Activated naive CD8-positive, alpha-beta T cell (primary cell): ENCODE measurements at regions not wholly inside any gene's neighbourhood (a gene's known extent, or its start where the extent isn't known, plus 50 kb on each side); places are given as distances from the start of the nearest gene placed in this dataset.

ENCODE experiments used
- H3K27ac Mint-ChIP-seq: one replicate; pipeline ENCODE4 v1.8.0; 2021; ENCODE audit warnings: mixed read lengths
- H3K27me3 Mint-ChIP-seq: one replicate; pipeline ENCODE4 v1.8.0; 2021; ENCODE audit warnings: mixed read lengths
- H3K36me3 Mint-ChIP-seq: one replicate; pipeline ENCODE4 v1.8.0; 2021; ENCODE audit warnings: mixed read lengths
- H3K4me1 Mint-ChIP-seq: one replicate; pipeline ENCODE4 v1.8.0; 2021; ENCODE audit warnings: low read depth, mixed read lengths
- H3K4me3 Mint-ChIP-seq: one replicate; pipeline ENCODE4 v1.8.0; 2021; ENCODE audit warnings: mild to moderate bottlenecking, mixed read lengths
- H3K9me3 Mint-ChIP-seq: one replicate; pipeline ENCODE4 v1.8.0; 2021; ENCODE audit warnings: low read depth, mixed read lengths

DNA sequence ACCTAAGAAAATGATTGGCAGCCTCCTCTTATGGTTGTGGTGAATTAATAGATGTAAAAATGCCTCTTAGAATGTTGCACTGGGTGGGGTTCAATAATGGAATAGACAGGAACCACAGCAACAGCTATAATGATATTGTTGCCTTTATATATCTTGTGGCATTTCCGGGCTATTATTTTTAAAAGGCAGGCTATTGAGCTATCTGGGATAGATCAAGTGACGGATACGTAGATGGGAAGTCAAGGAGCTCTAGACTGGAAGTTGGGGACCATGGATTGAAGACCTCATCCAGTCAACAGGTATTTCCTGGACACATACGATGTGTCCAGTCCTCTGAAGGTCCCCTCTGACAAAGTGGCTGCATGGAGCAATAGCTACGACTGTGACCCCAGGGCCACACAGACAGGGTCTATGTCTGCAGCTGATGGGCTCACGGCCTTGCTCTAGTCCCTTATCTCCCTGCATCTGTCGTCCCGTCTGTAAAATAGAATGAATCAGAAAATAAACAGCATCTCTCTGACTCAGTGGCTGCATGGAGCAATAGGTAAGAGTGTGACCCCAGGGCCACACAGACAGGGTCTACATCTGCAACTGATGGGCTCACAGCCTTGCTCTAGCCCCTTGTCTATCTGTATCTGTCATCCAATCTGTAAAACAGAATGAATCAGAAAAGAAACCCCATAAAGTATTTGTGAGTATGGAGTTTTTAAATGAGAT is 117.7 kb upstream of the FOXF1 start:
- no peaks in the 10 kb centered on the region for H3K4me1 Mint-ChIP-seq
- H3K36me3 Mint-ChIP-seq: no peaks in the 10 kb centered on the region
- H3K4me3 Mint-ChIP-seq: no peak overlapping the region
- peaks cover 6% of the 10 kb centered on the region for H3K27me3 Mint-ChIP-seq
- H3K9me3 Mint-ChIP-seq: no peaks in the 10 kb centered on the region
- H3K27ac Mint-ChIP-seq: no peak overlapping the region

DNA sequence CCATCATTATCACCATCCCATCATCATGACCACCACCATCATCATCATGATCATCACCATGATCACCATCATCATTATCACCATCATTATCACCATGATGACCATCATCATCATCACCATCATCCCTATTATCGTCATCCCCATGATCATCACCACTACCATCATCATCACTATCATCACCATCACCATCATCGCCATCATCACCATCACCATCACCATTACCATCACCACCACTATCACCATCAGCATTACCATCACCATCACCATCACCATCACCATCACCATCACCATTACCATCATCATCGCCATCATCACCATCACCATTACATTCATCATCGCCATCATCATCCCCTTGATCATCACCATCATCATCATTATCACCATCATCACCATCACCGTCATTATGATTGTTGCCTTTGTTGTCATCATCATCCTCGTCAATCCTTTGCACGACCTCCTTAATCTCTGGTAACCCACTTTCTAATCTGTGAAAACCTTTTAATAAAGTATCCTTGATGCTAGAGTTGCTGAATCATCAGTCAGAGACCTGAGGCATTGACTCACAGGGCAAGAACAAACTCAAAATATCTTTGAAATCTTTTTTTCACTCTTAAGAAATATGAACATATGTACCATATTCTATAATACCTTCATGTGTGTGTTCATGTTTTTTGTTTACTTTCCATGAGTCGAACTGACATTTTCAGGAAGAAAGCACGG is 116.3 kb upstream of the FOXF1 start:
- H3K9me3 Mint-ChIP-seq: no peaks in the 10 kb centered on the region
- H3K36me3 Mint-ChIP-seq: no peaks in the 10 kb centered on the region
- peaks cover 6% of the 10 kb centered on the region for H3K27me3 Mint-ChIP-seq
- H3K4me1 Mint-ChIP-seq: no peaks in the 10 kb centered on the region
- H3K4me3 Mint-ChIP-seq: no peak overlapping the region
- no peak overlapping the region for H3K27ac Mint-ChIP-seq

DNA sequence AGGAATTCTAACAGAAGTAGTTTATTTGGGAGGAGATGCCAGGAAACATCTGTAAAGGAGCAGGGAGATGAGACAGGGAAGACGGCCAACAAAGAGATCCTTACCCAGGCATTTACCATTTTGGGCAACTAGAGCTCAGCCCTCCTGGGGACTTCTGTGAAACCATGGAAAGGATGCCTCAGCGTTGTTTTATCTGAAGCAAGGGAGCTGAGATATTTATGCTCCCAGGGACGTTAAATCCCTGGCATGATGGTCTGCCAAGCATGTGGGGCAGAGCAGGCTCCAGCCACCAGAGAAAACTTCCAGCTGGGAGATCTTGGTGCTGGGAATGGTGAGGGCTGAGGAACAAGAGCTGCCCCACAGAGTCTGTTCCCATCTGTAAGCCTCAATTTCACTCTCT is 114.8 kb upstream of the FOXF1 start:
- no peaks in the 10 kb centered on the region for H3K36me3 Mint-ChIP-seq
- H3K4me1 Mint-ChIP-seq: no peaks in the 10 kb centered on the region
- peaks cover 4% of the 10 kb centered on the region for H3K27me3 Mint-ChIP-seq
- H3K4me3 Mint-ChIP-seq: no peak overlapping the region
- H3K27ac Mint-ChIP-seq: no peak overlapping the region
- no peaks in the 10 kb centered on the region for H3K9me3 Mint-ChIP-seq

DNA sequence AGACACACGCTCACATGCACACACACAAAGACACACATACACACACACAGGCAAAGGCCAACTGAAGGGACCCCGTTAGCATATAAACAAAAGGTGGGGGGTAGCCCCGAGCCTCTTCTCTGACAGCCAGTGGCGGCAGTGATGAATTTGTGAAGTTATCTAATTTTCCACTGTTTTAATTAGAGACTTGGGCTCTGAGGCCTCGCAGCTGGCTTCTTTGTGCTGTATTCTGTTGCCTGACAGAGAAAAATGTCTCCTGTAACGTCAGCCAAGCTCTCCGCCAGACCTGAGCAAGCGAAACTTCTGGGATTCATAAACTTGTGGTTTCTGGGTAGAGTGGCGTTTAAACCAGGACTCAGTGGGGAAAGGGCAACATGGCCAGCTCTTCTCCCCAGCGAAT is 113.9 kb upstream of the FOXF1 start:
- Mint-ChIP-seq H3K36me3 (no peaks in the 10 kb centered on the region), H3K27ac (no peak overlapping the region), H3K9me3 (no peaks in the 10 kb centered on the region), H3K4me3 (no peak overlapping the region), H3K27me3 (peaks cover 1% of the 10 kb centered on the region), H3K4me1 (no peaks in the 10 kb centered on the region)

DNA sequence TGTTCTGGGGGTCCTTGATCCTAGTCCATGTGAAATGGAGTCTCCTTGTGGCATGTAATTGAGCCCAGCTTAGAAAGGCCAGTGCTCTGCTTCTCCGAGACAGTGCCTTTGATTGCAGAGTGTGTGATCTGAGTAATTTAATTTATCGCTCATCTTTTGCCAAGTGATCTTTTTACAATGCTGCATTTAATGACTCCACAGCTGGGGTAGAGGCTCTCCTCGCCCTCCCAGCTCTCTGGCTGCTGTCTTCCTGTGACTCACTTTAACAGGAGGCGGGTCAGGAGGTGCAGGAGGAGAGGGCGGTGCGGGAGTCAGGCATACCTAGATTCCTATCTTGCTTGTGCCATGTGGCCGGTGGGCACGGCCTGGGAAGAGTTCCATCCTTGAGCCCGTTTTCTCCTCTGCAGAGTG is 113.4 kb upstream of the FOXF1 start:
- H3K27ac Mint-ChIP-seq: no peak overlapping the region
- H3K36me3 Mint-ChIP-seq: no peaks in the 10 kb centered on the region
- no peaks in the 10 kb centered on the region for H3K9me3 Mint-ChIP-seq
- H3K4me1 Mint-ChIP-seq: no peaks in the 10 kb centered on the region
- H3K4me3 Mint-ChIP-seq: no peak overlapping the region
- peaks cover 5% of the 10 kb centered on the region for H3K27me3 Mint-ChIP-seq

DNA sequence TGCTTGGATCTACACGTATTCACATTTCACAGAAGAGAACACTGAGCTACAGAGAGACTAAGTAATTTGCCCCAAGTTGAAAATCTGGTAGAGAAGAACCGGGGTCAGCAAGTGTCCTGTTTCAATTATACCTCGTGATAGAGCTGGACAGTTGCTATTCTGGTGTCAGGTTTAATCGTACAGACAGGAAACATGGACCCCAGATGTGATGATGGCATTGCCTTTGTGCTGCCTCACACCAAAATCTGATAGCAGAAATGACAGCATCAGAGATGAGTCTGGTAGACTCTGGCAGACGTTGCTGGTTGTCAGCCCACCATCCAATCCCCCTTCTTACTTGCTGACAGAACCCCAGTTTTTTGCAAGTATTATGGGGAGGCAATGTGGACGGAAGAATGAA is 112.1 kb upstream of the FOXF1 start:
- no peak overlapping the region for H3K4me3 Mint-ChIP-seq
- H3K4me1 Mint-ChIP-seq: no peaks in the 10 kb centered on the region
- H3K27me3 Mint-ChIP-seq: peaks cover 5% of the 10 kb centered on the region

DNA sequence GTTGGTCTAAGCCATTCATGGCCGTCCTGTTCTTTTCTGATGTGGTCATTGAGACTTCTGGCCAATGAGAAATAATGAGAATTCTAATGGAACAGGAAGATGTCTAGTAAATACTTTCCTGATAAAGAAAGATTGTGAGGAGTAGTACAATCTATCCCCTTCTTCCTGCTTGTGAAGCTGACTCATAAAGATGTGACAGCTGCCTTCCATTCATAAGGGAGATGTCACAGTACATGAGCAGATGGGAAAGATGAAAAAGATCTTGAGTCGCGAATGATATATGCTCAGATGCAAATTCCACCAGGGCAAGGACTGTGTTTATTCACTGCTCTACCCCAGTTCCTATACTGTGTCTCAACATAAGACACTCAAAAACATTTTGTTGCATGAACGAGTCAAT is 111.7 kb upstream of the FOXF1 start:
- H3K36me3 Mint-ChIP-seq: no peaks in the 10 kb centered on the region
- H3K4me3 Mint-ChIP-seq: no peak overlapping the region
- no peaks in the 10 kb centered on the region for H3K9me3 Mint-ChIP-seq
- H3K27me3 Mint-ChIP-seq: peaks cover 5% of the 10 kb centered on the region
- H3K4me1 Mint-ChIP-seq: no peaks in the 10 kb centered on the region
- H3K27ac Mint-ChIP-seq: no peak overlapping the region

More for the DNA sequence above, 112.1 kb upstream of the FOXF1 start:
- H3K9me3 Mint-ChIP-seq: no peaks in the 10 kb centered on the region
- no peak overlapping the region for H3K27ac Mint-ChIP-seq
- H3K36me3 Mint-ChIP-seq: no peaks in the 10 kb centered on the region

DNA sequence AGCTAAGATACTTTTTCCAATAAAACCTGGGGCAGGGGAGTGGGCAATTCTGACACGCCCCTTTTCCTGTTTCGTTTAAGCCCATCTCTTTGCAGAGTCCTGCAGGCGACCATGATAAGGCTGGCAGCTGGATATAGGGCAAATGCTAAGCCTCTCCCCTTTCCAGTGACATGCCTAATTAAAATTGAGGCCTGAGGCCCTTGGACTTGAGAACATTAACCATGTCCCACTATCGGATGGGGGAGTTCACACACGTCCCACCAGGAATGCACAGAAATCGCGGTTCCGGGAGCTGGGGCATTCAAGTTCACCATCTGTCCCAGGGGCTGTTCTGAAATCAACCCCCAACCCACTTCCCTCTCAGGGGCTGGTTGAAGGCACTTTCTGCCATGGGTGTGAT is 109.2 kb upstream of the FOXF1 start:
- Mint-ChIP-seq H3K27me3 (peaks cover 10% of the 10 kb centered on the region), H3K4me1 (no peaks in the 10 kb centered on the region), H3K27ac (no peak overlapping the region), H3K4me3 (no peak overlapping the region), H3K36me3 (no peaks in the 10 kb centered on the region), H3K9me3 (no peaks in the 10 kb centered on the region)

DNA sequence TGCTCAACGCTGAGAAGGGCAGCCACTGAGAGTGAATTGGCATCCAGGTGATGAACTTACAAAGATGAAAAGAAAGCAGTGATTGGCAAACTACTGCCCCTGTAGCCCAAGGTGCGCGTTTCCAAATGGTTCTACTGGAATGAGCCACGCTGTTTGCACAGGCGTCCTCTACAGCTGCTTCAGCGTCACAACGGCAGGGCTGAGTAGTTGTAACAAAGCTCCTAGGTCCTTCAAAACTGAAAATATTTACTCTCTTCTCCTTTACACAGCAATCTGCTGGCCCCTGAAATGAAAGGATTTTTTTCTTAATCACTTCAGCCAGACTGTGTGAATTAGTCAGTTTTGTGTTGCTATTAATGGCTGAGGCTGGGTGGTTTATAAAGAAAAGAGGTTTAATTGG is 107.2 kb upstream of the FOXF1 start:
- no peaks in the 10 kb centered on the region for H3K4me1 Mint-ChIP-seq

DNA sequence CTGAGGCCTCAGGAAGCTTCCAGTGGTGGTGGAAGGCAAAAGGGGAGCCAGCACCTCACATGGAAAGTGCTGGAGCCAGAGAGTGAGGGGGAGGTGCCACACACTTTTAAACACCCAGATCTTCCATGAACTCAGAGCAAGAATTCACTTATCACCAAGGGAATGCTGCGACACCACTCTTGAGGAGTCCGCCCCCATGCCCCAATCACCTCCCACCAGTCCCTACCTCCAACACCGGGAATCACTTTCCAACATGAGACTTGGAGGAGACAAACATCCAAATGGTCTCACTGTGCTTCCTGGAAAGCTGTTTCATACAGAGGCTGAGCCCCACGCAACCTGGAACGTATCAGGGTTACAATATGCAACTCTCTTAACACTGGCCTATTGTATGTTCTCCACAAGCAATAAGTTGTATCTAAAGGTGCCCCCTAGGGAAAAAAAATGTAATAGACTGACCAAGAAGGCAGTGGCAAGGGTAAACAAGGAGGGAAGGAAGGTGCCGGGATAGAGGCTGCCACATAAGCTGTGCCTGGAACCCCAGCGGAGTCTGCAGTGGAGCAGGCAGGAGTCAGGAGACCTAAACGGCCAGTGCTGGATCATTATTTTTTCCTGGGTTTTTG is 106.7 kb upstream of the FOXF1 start:
- Mint-ChIP-seq H3K9me3 (no peaks in the 10 kb centered on the region), H3K27ac (no peak overlapping the region), H3K4me1 (no peaks in the 10 kb centered on the region), H3K36me3 (no peaks in the 10 kb centered on the region), H3K4me3 (no peak overlapping the region), H3K27me3 (peaks cover 11% of the 10 kb centered on the region)

More for the DNA sequence above, 107.2 kb upstream of the FOXF1 start:
- Mint-ChIP-seq H3K9me3 (no peaks in the 10 kb centered on the region), H3K36me3 (no peaks in the 10 kb centered on the region), H3K27me3 (peaks cover 10% of the 10 kb centered on the region), H3K4me3 (no peak overlapping the region), H3K27ac (no peak overlapping the region)

DNA sequence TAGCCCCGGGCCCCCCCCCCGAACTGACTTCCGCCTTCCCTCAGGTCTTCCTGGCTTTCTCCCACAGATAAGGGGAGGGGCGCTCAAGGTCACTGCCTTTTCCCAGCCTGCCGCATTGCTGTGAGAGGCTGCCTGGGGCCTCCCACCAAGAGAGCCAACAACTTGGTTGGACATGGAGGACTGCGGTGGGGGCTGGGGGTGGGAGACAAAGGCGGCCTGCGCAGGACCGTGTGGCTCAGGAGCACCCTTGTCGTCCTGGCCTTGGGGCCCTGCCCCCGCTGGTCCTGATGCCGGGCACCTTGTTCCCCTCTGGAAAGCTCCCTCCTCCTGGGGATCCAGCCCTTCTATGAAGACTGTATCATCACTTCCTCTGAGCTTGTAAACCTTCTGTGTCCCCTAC is 105.6 kb upstream of the FOXF1 start:
- H3K9me3 Mint-ChIP-seq: no peaks in the 10 kb centered on the region
- H3K4me3 Mint-ChIP-seq: no peak overlapping the region
- H3K27me3 Mint-ChIP-seq: peaks cover 12% of the 10 kb centered on the region
- H3K36me3 Mint-ChIP-seq: no peaks in the 10 kb centered on the region
- H3K4me1 Mint-ChIP-seq: no peaks in the 10 kb centered on the region
- H3K27ac Mint-ChIP-seq: no peak overlapping the region

DNA sequence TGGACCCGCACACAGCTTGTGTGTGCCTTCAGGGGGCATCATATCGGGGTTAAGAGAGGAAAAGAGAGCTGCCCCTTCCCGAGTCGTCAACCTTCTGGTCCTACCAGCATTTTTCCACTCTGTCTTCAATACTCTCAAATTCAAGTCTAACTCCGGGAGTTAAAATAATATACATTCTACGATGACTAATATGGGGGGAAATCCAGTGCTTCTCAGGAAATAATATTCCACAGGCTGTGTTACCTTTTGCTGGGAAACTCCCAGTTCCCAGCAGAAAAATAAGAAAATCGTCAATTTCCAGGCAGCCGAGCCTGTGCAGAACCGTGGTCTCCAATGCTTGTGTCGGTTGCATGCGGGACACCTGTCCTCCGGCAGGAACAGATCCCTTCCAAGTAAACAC is 105.0 kb upstream of the FOXF1 start:
- Mint-ChIP-seq H3K4me3 (no peak overlapping the region), H3K9me3 (no peaks in the 10 kb centered on the region), H3K27me3 (peaks cover 12% of the 10 kb centered on the region)

DNA sequence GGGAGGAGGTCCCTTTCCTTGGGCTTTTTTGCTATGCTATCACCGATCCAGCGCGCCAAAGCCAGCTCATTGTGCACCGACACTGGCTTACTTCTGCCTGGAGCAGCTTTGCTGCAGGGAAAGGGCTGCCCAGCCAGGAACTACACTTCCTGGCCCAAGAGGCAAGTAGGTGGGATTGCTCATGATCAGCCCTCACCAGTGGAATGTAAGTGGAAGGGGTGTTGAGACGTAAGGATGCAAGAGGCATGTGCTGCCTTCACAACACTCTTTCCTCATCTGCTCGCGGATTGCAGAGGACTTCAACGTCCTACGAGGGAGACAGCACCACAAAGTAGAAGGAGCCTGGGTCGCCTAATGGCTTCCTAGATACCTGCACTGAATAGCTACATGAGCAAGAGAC is 104.3 kb upstream of the FOXF1 start:
- Mint-ChIP-seq H3K4me1 (no peaks in the 10 kb centered on the region), H3K9me3 (peaks cover 2% of the 10 kb centered on the region), H3K4me3 (no peak overlapping the region), H3K36me3 (no peaks in the 10 kb centered on the region), H3K27ac (no peak overlapping the region), H3K27me3 (peaks cover 12% of the 10 kb centered on the region)

More for the DNA sequence above, 105.0 kb upstream of the FOXF1 start:
- H3K27ac Mint-ChIP-seq: no peak overlapping the region
- H3K4me1 Mint-ChIP-seq: no peaks in the 10 kb centered on the region
- no peaks in the 10 kb centered on the region for H3K36me3 Mint-ChIP-seq

DNA sequence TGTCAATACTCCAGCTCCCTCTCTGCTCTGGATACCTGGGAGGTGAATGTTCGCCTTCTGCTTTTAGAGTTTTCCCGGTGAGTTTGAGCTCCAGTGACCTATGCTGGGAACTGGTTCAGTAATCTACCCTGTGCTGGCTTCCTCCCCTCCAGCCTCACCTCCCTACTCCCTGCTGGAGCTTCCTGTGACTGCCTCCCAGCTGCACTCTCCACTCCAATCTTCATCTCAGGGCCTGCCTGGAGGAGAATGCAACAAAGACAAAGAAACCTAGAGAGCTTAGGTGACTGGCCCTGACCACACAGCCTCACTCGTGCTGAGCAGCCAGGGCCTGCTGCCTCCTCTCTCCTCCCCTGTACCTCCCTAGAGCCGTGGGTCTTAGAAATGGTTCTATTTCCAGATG is 101.6 kb upstream of the FOXF1 start:
- Mint-ChIP-seq H3K4me1 (no peaks in the 10 kb centered on the region), H3K9me3 (peaks cover 14% of the 10 kb centered on the region), H3K4me3 (no peak overlapping the region), H3K36me3 (no peaks in the 10 kb centered on the region), H3K27ac (no peak overlapping the region), H3K27me3 (peaks cover 11% of the 10 kb centered on the region)

DNA sequence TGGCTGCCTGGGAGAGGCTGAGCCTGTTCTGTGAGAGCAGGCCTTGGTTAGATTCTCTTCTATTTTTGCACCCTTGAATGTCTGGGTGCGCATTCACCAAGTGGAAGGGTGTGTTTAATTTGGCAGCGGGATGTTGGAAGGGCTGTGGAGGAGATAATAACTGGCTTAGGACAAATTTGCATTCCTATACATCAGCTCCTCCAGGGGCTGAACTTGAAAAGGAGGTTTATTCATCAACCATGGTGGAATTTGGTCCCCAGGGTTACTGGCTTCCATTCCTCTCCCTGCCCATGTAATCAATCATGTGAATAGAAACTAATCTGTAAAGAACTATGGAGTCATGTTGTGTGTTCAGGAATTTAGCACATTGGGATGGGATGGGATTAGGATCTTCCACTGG is 100.2 kb upstream of the FOXF1 start:
- peaks cover 14% of the 10 kb centered on the region for H3K9me3 Mint-ChIP-seq
- H3K27me3 Mint-ChIP-seq: peaks cover 8% of the 10 kb centered on the region
- H3K4me1 Mint-ChIP-seq: peaks cover 2% of the 10 kb centered on the region
- no peak overlapping the region for H3K4me3 Mint-ChIP-seq
- H3K27ac Mint-ChIP-seq: no peak overlapping the region
- no peaks in the 10 kb centered on the region for H3K36me3 Mint-ChIP-seq
